NT2/D1 (cell line): ENCODE measurements at regions not wholly inside any gene's neighbourhood (a gene's known extent, or its start where the extent isn't known, plus 50 kb on each side); places are given as distances from the start of the nearest gene placed in this dataset.

Experiments
- SUZ12 ChIP-seq: IDR thresholded peaks from 2 replicates; pipeline ENCODE4 v1.6.1; 2011; ENCODE audit not compliant: insufficient read length, insufficient read depth; ENCODE audit errors: extremely low read depth
- YY1 ChIP-seq: IDR thresholded peaks from 2 replicates; pipeline ENCODE4 v1.6.1; 2011; ENCODE audit not compliant: insufficient read length, insufficient read depth

DNA sequence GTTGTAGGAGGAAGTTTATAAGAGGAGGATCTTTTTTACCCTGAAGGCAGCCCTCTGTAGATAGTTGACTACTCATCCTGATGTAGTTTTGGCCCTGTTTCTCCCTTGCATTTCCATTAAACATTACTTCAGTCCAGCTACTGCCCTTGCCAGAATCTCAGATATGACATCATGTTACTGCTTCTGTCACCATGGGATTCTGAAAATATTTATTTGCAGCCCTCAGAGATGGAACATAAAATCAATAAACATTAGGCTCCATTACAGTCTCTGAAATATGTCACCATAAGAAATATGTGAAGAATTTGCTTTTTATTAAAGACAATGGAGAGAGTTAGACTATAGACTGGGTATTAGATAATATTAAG is 68.7 kb upstream of the STK39 start:
- TF ChIP-seq YY1 (no peak), SUZ12 (no peak)
